ENCODE measurements at regions not wholly inside any gene's neighbourhood (a gene's known extent, or its start where the extent isn't known, plus 50 kb on each side); places are given as distances from the start of the nearest gene placed in this dataset.

DNA sequence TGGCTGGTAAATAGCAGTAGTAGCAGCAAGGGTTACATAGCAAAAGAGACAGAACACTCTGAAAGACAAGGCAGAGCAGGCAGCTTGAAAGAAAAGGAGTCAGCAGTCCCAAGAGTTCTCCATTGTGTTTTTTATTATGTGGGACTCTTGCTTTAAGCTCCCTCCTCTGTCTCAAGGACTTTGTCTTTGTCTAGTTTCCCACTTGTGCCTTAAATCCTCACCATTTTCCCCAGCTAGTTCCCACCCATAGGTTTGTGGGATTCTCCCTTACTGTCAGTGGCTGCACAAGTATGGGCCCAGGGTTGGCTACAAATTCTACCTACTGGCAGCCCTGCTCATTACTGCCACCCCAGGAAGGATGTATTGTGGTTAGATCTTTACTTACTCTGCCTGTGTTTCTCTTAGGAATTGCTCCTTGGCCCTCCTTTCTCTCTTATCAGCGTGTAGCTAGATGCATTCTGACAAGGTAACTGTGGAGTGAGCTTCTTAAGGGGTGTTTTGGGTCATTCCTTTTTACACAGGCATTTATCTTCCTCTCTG lies 413.4 kb upstream of the PCDH9 start:
- DNase-seq = no peak
- Histone ChIP-seq H3K4me2 (no peak overlapping the region), H3K79me2 (ENCODE audit: insufficient read depth) (no peaks in the 10 kb centered on the region), H3K27me3 (ENCODE audit: insufficient read depth) (no peaks in the 10 kb centered on the region), H3K9me2 (no peaks in the 10 kb centered on the region), H3K9me3 (no peaks in the 10 kb centered on the region), H3K27ac (ENCODE audit: low read depth in 2 of 2, low read length in 1 of 2) (no peak overlapping the region), H3F3A (replicated peaks; ENCODE audit: insufficient read depth) (no peaks in the 10 kb centered on the region), H2AFZ (ENCODE audit: low read depth) (no peak overlapping the region), H3K36me3 (replicated peaks in 1 of 2; ENCODE audit: control insufficient read depth in 1 of 2, insufficient read depth in 2 of 2, low read length in 1 of 2) (no peaks in the 10 kb centered on the region), H4K20me1 (ENCODE audit: insufficient read depth) (no peaks in the 10 kb centered on the region), H3K4me3 (ENCODE audit: low read depth in 2 of 2, low read length in 1 of 2) (no peak overlapping the region), H3K4me1 (ENCODE audit: control insufficient read depth in 1 of 2, insufficient read depth in 2 of 2, low read depth in 1 of 2, low read length in 1 of 2) (no peaks in the 10 kb centered on the region), H3K9ac (no peak overlapping the region)
- WGBS (ENCODE audit: low lambda C conversion rate) = 46% methylated on average over 1 of the region's 1 CpG
- ChIA-PET CTCF (interaction anchor here (0.6 to 1.2 kb wide), 2 partner anchors 9 to 14 kb away, joined by 3 to 5 read pairs; no protein-coding TSS in a partner anchor), POLR2A (no interaction called here)
- TF ChIP-seq RFX5 (IDR thresholded peaks at IDR 0.05; ENCODE audit: low read length) = no peak

- POLR2A ChIA-PET = no interaction called here
- no peaks in the 10 kb centered on the region for H3K79me2 ChIP-seq (ENCODE audit: insufficient read depth)
- H3K9me2 ChIP-seq = no peaks in the 10 kb centered on the region
- no peak overlapping the region for H3K27ac ChIP-seq (ENCODE audit: low read depth in 2 of 2, low read length in 1 of 2)
- TF ChIP-seq FOXM1 (IDR thresholded peaks at IDR 0.05; ENCODE audit: low read depth) (no peak), RFX5 (IDR thresholded peaks at IDR 0.05; ENCODE audit: low read length) (no peak), MEF2A (IDR thresholded peaks at IDR 0.05; ENCODE audit: borderline replicate concordance, low read depth) (no peak), TAF1 (IDR thresholded peaks at IDR 0.05; ENCODE audit: borderline replicate concordance, low read depth, low read length) (no peak), POLR2AphosphoS5 (IDR thresholded peaks at IDR 0.05; ENCODE audit: low read depth, low read length) (no peak), TEAD4 (IDR thresholded peaks at IDR 0.05; ENCODE audit: borderline replicate concordance, insufficient read depth) (no peak), SMC3 (IDR thresholded peaks at IDR 0.05; ENCODE audit: low read depth, low read length) (no peak), GABPA (IDR thresholded peaks at IDR 0.05; ENCODE audit: low read depth) (no peak), NFIC (IDR thresholded peaks at IDR 0.05; ENCODE audit: borderline replicate concordance) (no peak), RXRA (IDR thresholded peaks at IDR 0.05; ENCODE audit: borderline replicate concordance, low read depth) (no peak), CHD2 (IDR thresholded peaks at IDR 0.05; ENCODE audit: low read length, partially characterized antibody) (no peak)
- TF ChIP-seq, protein P1, sequence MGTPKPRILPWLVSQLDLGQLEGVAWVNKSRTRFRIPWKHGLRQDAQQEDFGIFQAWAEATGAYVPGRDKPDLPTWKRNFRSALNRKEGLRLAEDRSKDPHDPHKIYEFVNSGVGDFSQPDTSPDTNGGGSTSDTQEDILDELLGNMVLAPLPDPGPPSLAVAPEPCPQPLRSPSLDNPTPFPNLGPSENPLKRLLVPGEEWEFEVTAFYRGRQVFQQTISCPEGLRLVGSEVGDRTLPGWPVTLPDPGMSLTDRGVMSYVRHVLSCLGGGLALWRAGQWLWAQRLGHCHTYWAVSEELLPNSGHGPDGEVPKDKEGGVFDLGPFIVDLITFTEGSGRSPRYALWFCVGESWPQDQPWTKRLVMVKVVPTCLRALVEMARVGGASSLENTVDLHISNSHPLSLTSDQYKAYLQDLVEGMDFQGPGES (IDR thresholded peaks at IDR 0.05; ENCODE audit: low read depth, low read length) = no peak
- TF ChIP-seq, protein P2, sequence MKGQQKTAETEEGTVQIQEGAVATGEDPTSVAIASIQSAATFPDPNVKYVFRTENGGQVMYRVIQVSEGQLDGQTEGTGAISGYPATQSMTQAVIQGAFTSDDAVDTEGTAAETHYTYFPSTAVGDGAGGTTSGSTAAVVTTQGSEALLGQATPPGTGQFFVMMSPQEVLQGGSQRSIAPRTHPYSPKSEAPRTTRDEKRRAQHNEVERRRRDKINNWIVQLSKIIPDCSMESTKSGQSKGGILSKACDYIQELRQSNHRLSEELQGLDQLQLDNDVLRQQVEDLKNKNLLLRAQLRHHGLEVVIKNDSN (IDR thresholded peaks at IDR 0.05; ENCODE audit: borderline replicate concordance, low read depth) = no peak
- DNase-seq = no peak
- no peak overlapping the region for H3K9ac ChIP-seq
- H3K9me3 ChIP-seq = no peaks in the 10 kb centered on the region
- no peak overlapping the region for H3K4me2 ChIP-seq
- no peaks in the 10 kb centered on the region for H4K20me1 ChIP-seq (ENCODE audit: insufficient read depth)
- H3F3A ChIP-seq (replicated peaks; ENCODE audit: insufficient read depth) = no peaks in the 10 kb centered on the region
- no peak overlapping the region for H2AFZ ChIP-seq (ENCODE audit: low read depth)
- no peaks in the 10 kb centered on the region for H3K27me3 ChIP-seq (ENCODE audit: insufficient read depth)
- no peak overlapping the region for H3K4me3 ChIP-seq (ENCODE audit: low read depth in 2 of 2, low read length in 1 of 2)
- H3K4me1 ChIP-seq (ENCODE audit: control insufficient read depth in 1 of 2, insufficient read depth in 2 of 2, low read depth in 1 of 2, low read length in 1 of 2) = no peaks in the 10 kb centered on the region
- no peaks in the 10 kb centered on the region for H3K36me3 ChIP-seq (replicated peaks in 1 of 2; ENCODE audit: control insufficient read depth in 1 of 2, insufficient read depth in 2 of 2, low read length in 1 of 2)
- CTCF ChIA-PET = no interaction called here
Observed at GRCh38 chr13:67642657-67643056, 412.5 kb upstream of the PCDH9 start.

All from SK-N-SH (cell line).